IMR-90 (cell line): ENCODE measurements at regions not wholly inside any gene's neighbourhood (a gene's known extent, or its start where the extent isn't known, plus 50 kb on each side); places are given as distances from the start of the nearest gene placed in this dataset.

Experiments used
- ATAC-seq: fragments of 200-7000 bp; cut with Tn5 transposase; 2 replicates; pipeline ENCODE4 v1.9.1; 2020; ENCODE audit warnings: low read depth, mild to moderate bottlenecking, moderate library complexity
- BruUV-seq: library from RNA; stranded (reverse); fragments of 400-500 nt; replicated peaks from 2 replicates; lab custom pipeline; 2021; lab: Mats Ljungman, UMichigan
- CTCF ChIA-PET: fragments of 300-600 bp; formaldehyde crosslinking; extraction: SDS; loops from one replicate; lab custom pipeline; 2021; ENCODE audit warnings: antibody characterized with exemption; lab: Yijun Ruan, JAX
- POLR2A ChIA-PET: fragments of 300-600 bp; sonication (Branson Sonifier 250); formaldehyde crosslinking; loops from one replicate; lab custom pipeline; 2022; ENCODE audit warnings: antibody characterized with exemption; ENCODE audit not compliant: unreplicated experiment; lab: Charles Lee
- DNase-seq: peaks from one replicate; pipeline ENCODE4 v3.0.0; 2013
- H2AFZ ChIP-seq: replicated peaks from 2 replicates; pipeline ENCODE3; 2013; ENCODE audit warnings: low read length, mild to moderate bottlenecking; ENCODE audit not compliant: poor library complexity
- H2AK5ac ChIP-seq: 2 replicates; pipeline ENCODE4 v1.6.1; 2013; ENCODE audit warnings: low read depth, low read length, inconsistent platforms
- H2AK9ac ChIP-seq: replicated peaks from 2 replicates; pipeline ENCODE3; 2013; ENCODE audit warnings: mild to moderate bottlenecking, low read depth, low read length, moderate library complexity; ENCODE audit not compliant: poor library complexity
- H2BK120ac ChIP-seq: 2 replicates; pipeline ENCODE4 v1.6.1; 2013; ENCODE audit warnings: low read depth, low read length, inconsistent platforms
- H2BK15ac ChIP-seq: 3 replicates; pipeline ENCODE4 v1.6.1; 2013; ENCODE audit warnings: low read depth, low read length, inconsistent platforms
- H2BK20ac ChIP-seq: 2 replicates; pipeline ENCODE4 v1.6.1; 2013; ENCODE audit warnings: low read depth, mild to moderate bottlenecking, inconsistent platforms, low read length, moderate library complexity
- H2BK5ac ChIP-seq: 2 replicates; pipeline ENCODE4 v1.6.1; 2013; ENCODE audit warnings: mild to moderate bottlenecking, low read depth, low read length, inconsistent platforms; ENCODE audit not compliant: poor library complexity, severe bottlenecking
- H3K14ac ChIP-seq: replicated peaks from 2 replicates; pipeline ENCODE4 v1.6.1; 2013; ENCODE audit warnings: low read depth, low read length, inconsistent platforms
- H3K18ac ChIP-seq: 2 replicates; pipeline ENCODE4 v1.6.1; 2013; ENCODE audit warnings: low read depth, low read length, control low read depth
- H3K23ac ChIP-seq: 2 replicates; pipeline ENCODE4 v1.6.1; 2013; ENCODE audit warnings: low read depth, low read length, inconsistent platforms
- H3K27ac ChIP-seq: 2 replicates; pipeline ENCODE4 v1.5.1; 2013; ENCODE audit warnings: mild to moderate bottlenecking, control low read depth, low read length; ENCODE audit not compliant: insufficient read depth
- H3K27me3 ChIP-seq: 2 replicates; pipeline ENCODE4 v1.6.1; 2013; ENCODE audit warnings: low read length; ENCODE audit not compliant: control insufficient read depth, insufficient read depth
- H3K36me3 ChIP-seq: 2 replicates; pipeline ENCODE4 v1.6.1; 2013; ENCODE audit warnings: low read length, mixed read lengths; ENCODE audit not compliant: control insufficient read depth, insufficient read depth
- H3K4ac ChIP-seq: 2 replicates; pipeline ENCODE4 v1.6.1; 2013; ENCODE audit warnings: low read depth, low read length, inconsistent platforms
- H3K4me1 ChIP-seq: 2 replicates; pipeline ENCODE4 v1.6.1; 2013; ENCODE audit warnings: low read length, mixed read lengths; ENCODE audit not compliant: control insufficient read depth, insufficient read depth
- H3K4me2 ChIP-seq: 2 replicates; pipeline ENCODE4 v1.6.1; 2013; ENCODE audit warnings: low read depth, mild to moderate bottlenecking, control low read depth, low read length, moderate library complexity
- H3K4me3 ChIP-seq: 2 replicates; pipeline ENCODE4 v1.5.1; 2013; ENCODE audit warnings: low read depth, mild to moderate bottlenecking, control low read depth, low read length, moderate library complexity; ENCODE audit not compliant: insufficient read depth
- H3K56ac ChIP-seq: 2 replicates; pipeline ENCODE4 v1.6.1; 2013; ENCODE audit warnings: low read length, inconsistent platforms; ENCODE audit not compliant: insufficient read depth; ENCODE audit errors: extremely low read depth
- H3K79me1 ChIP-seq, 2 experiments: 2 replicates each; pipeline ENCODE4 v1.6.1; 2013; ENCODE audit warnings: low read length in 2 of 2, inconsistent platforms in 1 of 2, low read depth in 1 of 2
- H3K9ac ChIP-seq: 2 replicates; pipeline ENCODE4 v1.6.1; 2013; ENCODE audit warnings: low read depth, low read length, control low read depth
- H3K9me1 ChIP-seq: 2 replicates; pipeline ENCODE4 v1.6.1; 2013; ENCODE audit warnings: low read length, inconsistent platforms; ENCODE audit not compliant: insufficient read depth
- H3K9me3 ChIP-seq: 2 replicates; pipeline ENCODE4 v1.6.1; 2013; ENCODE audit warnings: low read length; ENCODE audit not compliant: control insufficient read depth, insufficient read depth
- H4K20me1 ChIP-seq: 2 replicates; pipeline ENCODE4 v1.6.1; 2013; ENCODE audit warnings: low read length, inconsistent platforms; ENCODE audit not compliant: insufficient read depth
- H4K5ac ChIP-seq: 2 replicates; pipeline ENCODE4 v1.6.1; 2013; ENCODE audit warnings: mild to moderate bottlenecking, low read depth, low read length, control low read depth
- H4K8ac ChIP-seq, 2 experiments: 2 replicates each; pipeline ENCODE4 v1.6.1; 2013; ENCODE audit warnings: low read depth in 2 of 2, low read length in 2 of 2, control low read depth in 1 of 2, inconsistent platforms in 1 of 2
- H4K91ac ChIP-seq: 2 replicates; pipeline ENCODE4 v1.6.1; 2013; ENCODE audit warnings: low read depth, low read length, inconsistent platforms; ENCODE audit not compliant: insufficient read depth
- FOS ChIP-seq: fragments of 150-350 bp; IDR thresholded peaks from 2 replicates; pipeline ENCODE4 v1.6.1; 2016; ENCODE audit warnings: low read depth, low read length
- WGBS, 2 experiments: methylation state at CpG; one replicate each; pipeline versions ENCODE4 v1.1.5 to v1.1.7; 2013; ENCODE audit warnings: missing lambda C conversion rate in 2 of 2; ENCODE audit not compliant: insufficient read length in 1 of 2; ENCODE audit errors: extremely low coverage in 2 of 2; 5-methylcytosine and 5-hydroxymethylcytosine counted together
- dilution Hi-C: fragments of 300-500 bp; cut with HindIII; formaldehyde crosslinking; loops from one replicate; pipeline ENCODE4 v1.14.3; 2018; ENCODE audit warnings: low sequenced_read_pairs; ENCODE audit not compliant: unreplicated experiment
- in situ Hi-C: fragments of 300-500 bp; cut with MboI; formaldehyde crosslinking; loops from 3 replicates; pipeline ENCODE4 v1.14.3; 2019; ENCODE audit warnings: low sequenced_read_pairs, inconsistent platforms, mixed read lengths
- intact Hi-C: fragments of 100-400 bp; cut with micrococcal nuclease; formaldehyde crosslinking; loops from 2 replicates; pipeline ENCODE4 v1.10.0; 2022

GRCh38 chrX:115425359-115425758 is 135.6 kb upstream of the PLS3 start:
- no TSS peak for BruUV-seq
- CTCF ChIA-PET = no interaction called here
- intact Hi-C loops = no loop called here

More at GRCh38 chrX:115425359-115425758, 135.6 kb upstream of the PLS3 start:
- Histone ChIP-seq H4K91ac (no peak overlapping the region), H3K9ac (no peak overlapping the region), H2BK15ac (no peak overlapping the region), H3K23ac (no peak overlapping the region), H3K9me1 (no peaks in the 10 kb centered on the region), H4K5ac (no peak overlapping the region), H3K4me2 (no peak overlapping the region), H2BK5ac (no peak overlapping the region), H4K20me1 (no peaks in the 10 kb centered on the region), H3K27me3 (peaks cover 5% of the 10 kb centered on the region), H2AK9ac (no peak overlapping the region), H3K36me3 (no peaks in the 10 kb centered on the region), H2BK20ac (no peak overlapping the region), H2AK5ac (no peak overlapping the region), H3K14ac (no peak overlapping the region), H3K79me1 (no peaks in the 10 kb centered on the region), H3K18ac (no peak overlapping the region), H3K4me3 (no peak overlapping the region), H2BK120ac (no peak overlapping the region), H3K9me3 (no peaks in the 10 kb centered on the region), H3K56ac (no peak overlapping the region), H4K8ac (no peak overlapping the region), H3K4me1 (no peaks in the 10 kb centered on the region), H3K4ac (no peak overlapping the region), H2AFZ (no peak overlapping the region), H3K27ac (no peak overlapping the region)
- dilution Hi-C loops (no loop called here), in situ Hi-C loops (no loop called here)
- no peak for TF ChIP-seq FOS
- WGBS, 2 experiments = 67% methylated on average over 4 of the region's 6 CpGs; no CpG with 5 or more reads in 1 of the 2 experiments
- POLR2A ChIA-PET = no interaction called here
- no peak for ATAC-seq
- DNase-seq = no peak
